Ishikawa (cell line): ENCODE measurements at regions not wholly inside any gene's neighbourhood (a gene's known extent, or its start where the extent isn't known, plus 50 kb on each side); places are given as distances from the start of the nearest gene placed in this dataset.

Source experiments
- CEBPB ChIP-seq: IDR thresholded peaks from 2 replicates; pipeline ENCODE4 v1.6.1; 2012
- CREB1 ChIP-seq: IDR thresholded peaks from 2 replicates; pipeline ENCODE4 v1.6.1; 2012; ENCODE audit warnings: low read depth
- EGR1 ChIP-seq: IDR thresholded peaks from 2 replicates; pipeline ENCODE4 v1.6.1; 2012
- EP300 ChIP-seq: IDR thresholded peaks from 2 replicates; pipeline ENCODE4 v1.6.1; 2012; ENCODE audit warnings: borderline replicate concordance
- FOXM1 ChIP-seq: IDR thresholded peaks from 2 replicates; pipeline ENCODE4 v1.6.1; 2012; ENCODE audit warnings: low read depth, borderline replicate concordance
- MAX ChIP-seq: IDR thresholded peaks from 2 replicates; pipeline ENCODE4 v1.6.1; 2012
- NFIC ChIP-seq: IDR thresholded peaks from 2 replicates; pipeline ENCODE4 v1.6.1; 2012
- RAD21 ChIP-seq: IDR thresholded peaks from 2 replicates; pipeline ENCODE4 v1.6.1; 2012; ENCODE audit warnings: low read depth
- REST ChIP-seq: IDR thresholded peaks from 2 replicates; pipeline ENCODE4 v1.6.1; 2012; ENCODE audit warnings: low read depth, mild to moderate bottlenecking
- TAF1 ChIP-seq: IDR thresholded peaks from 2 replicates; pipeline ENCODE4 v1.6.1; 2012; ENCODE audit warnings: low read depth, mild to moderate bottlenecking
- TCF12 ChIP-seq: IDR thresholded peaks from 2 replicates; pipeline ENCODE4 v1.6.1; 2012; ENCODE audit warnings: low read depth
- TEAD4 ChIP-seq: IDR thresholded peaks from 2 replicates; pipeline ENCODE4 v1.6.1; 2012
- USF1 ChIP-seq: IDR thresholded peaks from 2 replicates; pipeline ENCODE4 v1.6.1; 2012
- YY1 ChIP-seq: IDR thresholded peaks from 2 replicates; pipeline ENCODE4 v1.6.1; 2012; ENCODE audit warnings: low read depth
- ZBTB7A ChIP-seq: IDR thresholded peaks from 2 replicates; pipeline ENCODE4 v1.6.1; 2012; ENCODE audit warnings: low read depth

GRCh38 chr1:232682248-232682647, 52.3 kb upstream of the SIPA1L2 start:
- no peak for TF ChIP-seq RAD21
- no peak for TF ChIP-seq TCF12
- no peak for TF ChIP-seq FOXM1

- no peak for TF ChIP-seq EGR1
- TF ChIP-seq TAF1 = no peak
- no peak for TF ChIP-seq EP300
- no peak for TF ChIP-seq USF1
- no peak for TF ChIP-seq TEAD4
Observed at GRCh38 chr1:232684371-232685105, 54.6 kb upstream of the SIPA1L2 start.

GRCh38 chr1:232686346-232686745, 56.4 kb upstream of the SIPA1L2 start:
- TF ChIP-seq MAX (no peak), CREB1 (no peak), YY1 (no peak), CEBPB (no peak), FOXM1 (no peak), TEAD4 (no peak), NFIC (no peak), REST (no peak), RAD21 (no peak), EP300 (no peak), TAF1 (no peak), ZBTB7A (no peak), USF1 (no peak)

- no peak for TF ChIP-seq TCF12
- no peak for TF ChIP-seq CEBPB
- no peak for TF ChIP-seq FOXM1
- no peak for TF ChIP-seq RAD21
- no peak for TF ChIP-seq ZBTB7A
- TF ChIP-seq EP300 = no peak
- no peak for TF ChIP-seq TEAD4
- TF ChIP-seq NFIC = no peak
- no peak for TF ChIP-seq USF1
- TF ChIP-seq TAF1 = no peak
- no peak for TF ChIP-seq YY1
- no peak for TF ChIP-seq EGR1
- TF ChIP-seq REST = no peak
- no peak for TF ChIP-seq MAX
- no peak for TF ChIP-seq CREB1
Observed at GRCh38 chr1:232687304-232687703, 57.4 kb upstream of the SIPA1L2 start.

- TF ChIP-seq CEBPB (no peak), ZBTB7A (no peak), EGR1 (no peak), MAX (no peak), EP300 (no peak), TCF12 (no peak), CREB1 (no peak), RAD21 (no peak), USF1 (no peak), YY1 (no peak)
Observed at GRCh38 chr1:232687728-232688127, 57.8 kb upstream of the SIPA1L2 start.
